ENCODE measurements at regions not wholly inside any gene's neighbourhood (a gene's known extent, or its start where the extent isn't known, plus 50 kb on each side); places are given as distances from the start of the nearest gene placed in this dataset.

DNA sequence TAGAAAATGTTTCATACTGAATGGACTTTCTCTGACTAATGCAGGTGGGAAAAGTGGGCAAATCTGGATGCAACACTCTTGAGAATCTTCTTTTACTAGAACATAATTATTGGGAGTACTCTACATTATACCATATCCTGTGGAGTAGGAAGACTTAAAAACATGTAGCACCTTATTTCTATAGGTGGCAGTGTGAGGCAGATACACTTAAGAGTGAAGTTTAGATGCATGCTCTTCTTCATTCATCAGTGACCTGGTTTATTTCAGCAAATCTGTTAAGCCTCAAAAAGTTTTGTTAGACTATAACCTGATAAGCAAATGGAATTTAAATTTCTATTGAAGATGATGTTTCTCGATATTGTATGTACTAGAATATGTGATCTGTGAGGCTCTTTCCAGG is 1087.1 kb upstream of the LRRN3 start:
- Histone ChIP-seq H3K27ac (no peak overlapping the region), H3K9me3 (ENCODE audit: control insufficient read depth, low read length) (no peaks in the 10 kb centered on the region), H3K9ac (no peak overlapping the region), H3K4me1 (no peaks in the 10 kb centered on the region), H3K4me3 (ENCODE audit: low read depth, low read length) (no peak overlapping the region), H3K27me3 (ENCODE audit: control insufficient read depth, insufficient read depth, low read length) (no peaks in the 10 kb centered on the region), H3K36me3 (ENCODE audit: control insufficient read depth, insufficient read depth, low read length) (no peaks in the 10 kb centered on the region), H2AFZ (no peak overlapping the region), H3K4me2 (ENCODE audit: low read length) (no peak overlapping the region), H3K79me2 (no peaks in the 10 kb centered on the region)
- TF ChIP-seq CTCF (IDR thresholded peaks at IDR 0.05): no peak

- no peaks in the 10 kb centered on the region for H3K4me1 ChIP-seq
- no peak overlapping the region for H3K27ac ChIP-seq
- no peak overlapping the region for H3K4me3 ChIP-seq (ENCODE audit: low read depth, low read length)
- H3K4me2 ChIP-seq (ENCODE audit: low read length): no peak overlapping the region
- no peaks in the 10 kb centered on the region for H3K27me3 ChIP-seq (ENCODE audit: control insufficient read depth, insufficient read depth, low read length)
- H2AFZ ChIP-seq: no peak overlapping the region
- no peaks in the 10 kb centered on the region for H3K36me3 ChIP-seq (ENCODE audit: control insufficient read depth, insufficient read depth, low read length)
- no peaks in the 10 kb centered on the region for H3K79me2 ChIP-seq
- no peak for TF ChIP-seq CTCF (IDR thresholded peaks at IDR 0.05)
- no peaks in the 10 kb centered on the region for H3K9me3 ChIP-seq (ENCODE audit: control insufficient read depth, low read length)
- no peak overlapping the region for H3K9ac ChIP-seq
These were observed 1083.4 kb upstream of the LRRN3 start for GRCh38 chr7:110007320-110008063.

- Histone ChIP-seq H2AFZ (no peak overlapping the region), H3K4me1 (no peaks in the 10 kb centered on the region), H3K79me2 (no peaks in the 10 kb centered on the region), H3K36me3 (ENCODE audit: control insufficient read depth, insufficient read depth, low read length) (no peaks in the 10 kb centered on the region), H3K9me3 (ENCODE audit: control insufficient read depth, low read length) (no peaks in the 10 kb centered on the region), H3K4me2 (ENCODE audit: low read length) (no peak overlapping the region), H3K9ac (no peak overlapping the region), H3K27ac (no peak overlapping the region), H3K27me3 (ENCODE audit: control insufficient read depth, insufficient read depth, low read length) (no peaks in the 10 kb centered on the region), H3K4me3 (ENCODE audit: low read depth, low read length) (no peak overlapping the region)
- no peak for TF ChIP-seq CTCF (IDR thresholded peaks at IDR 0.05)
These were observed 1080.6 kb upstream of the LRRN3 start for GRCh38 chr7:110010359-110010758.

DNA sequence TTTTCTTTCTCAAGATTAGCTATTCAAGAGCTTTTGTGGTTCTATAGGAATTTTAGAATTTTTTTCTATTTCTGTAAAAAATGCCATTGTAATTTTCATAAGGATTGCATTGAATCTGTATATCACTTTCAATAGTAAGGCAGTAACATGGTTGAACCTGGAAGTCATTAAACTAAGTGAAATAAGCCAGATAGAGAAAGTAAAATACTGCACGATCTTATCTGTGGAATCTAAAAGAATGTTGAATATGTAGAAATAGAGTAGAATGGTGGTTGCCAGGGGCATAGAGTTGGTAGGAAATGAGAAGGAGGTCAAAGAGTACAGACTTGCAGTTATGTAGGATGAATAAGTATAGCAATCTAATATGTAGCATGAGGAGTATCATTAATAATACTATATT is 1073.5 kb upstream of the LRRN3 start:
- no peaks in the 10 kb centered on the region for H3K36me3 ChIP-seq (ENCODE audit: control insufficient read depth, insufficient read depth, low read length)
- TF ChIP-seq CTCF (IDR thresholded peaks at IDR 0.05): no peak
- no peaks in the 10 kb centered on the region for H3K79me2 ChIP-seq
- H3K27ac ChIP-seq: no peak overlapping the region
- H3K27me3 ChIP-seq (ENCODE audit: control insufficient read depth, insufficient read depth, low read length): no peaks in the 10 kb centered on the region
- no peaks in the 10 kb centered on the region for H3K4me1 ChIP-seq
- no peak overlapping the region for H2AFZ ChIP-seq
- H3K4me2 ChIP-seq (ENCODE audit: low read length): no peak overlapping the region
- H3K9me3 ChIP-seq (ENCODE audit: control insufficient read depth, low read length): no peaks in the 10 kb centered on the region
- no peak overlapping the region for H3K4me3 ChIP-seq (ENCODE audit: low read depth, low read length)
- H3K9ac ChIP-seq: no peak overlapping the region

- Histone ChIP-seq H3K4me1 (no peaks in the 10 kb centered on the region), H3K4me2 (ENCODE audit: low read length) (no peak overlapping the region), H3K27me3 (ENCODE audit: control insufficient read depth, insufficient read depth, low read length) (no peaks in the 10 kb centered on the region), H3K9ac (no peak overlapping the region), H3K27ac (no peak overlapping the region), H3K4me3 (ENCODE audit: low read depth, low read length) (no peak overlapping the region), H3K9me3 (ENCODE audit: control insufficient read depth, low read length) (no peaks in the 10 kb centered on the region), H3K36me3 (ENCODE audit: control insufficient read depth, insufficient read depth, low read length) (no peaks in the 10 kb centered on the region), H2AFZ (no peak overlapping the region), H3K79me2 (no peaks in the 10 kb centered on the region)
- no peak for TF ChIP-seq CTCF (IDR thresholded peaks at IDR 0.05)
These were observed 1063.5 kb upstream of the LRRN3 start for GRCh38 chr7:110027385-110027784.
